Neural cell (in vitro differentiated cells): ENCODE measurements at regions not wholly inside any gene's neighbourhood (a gene's known extent, or its start where the extent isn't known, plus 50 kb on each side); places are given as distances from the start of the nearest gene placed in this dataset.
A peak's percentile ranks its signal among the peaks of the same experiment; 100 is the strongest.

Source experiments
- H2AFZ ChIP-seq: fragments of 200-600, 300-800 bp; sonication (generic), shearing (Covaris generic); 2 replicates; pipeline ENCODE4 v1.6.0; 2014; ENCODE audit warnings: low read depth, mild to moderate bottlenecking, antibody characterized with exemption, low read length, moderate library complexity
- H3F3A ChIP-seq: fragments of 200-600 bp; shearing (Covaris generic); 2 replicates; pipeline ENCODE4 v1.6.1; 2016; ENCODE audit warnings: mild to moderate bottlenecking, moderate library complexity, mixed read lengths, antibody characterized with exemption, low read length; ENCODE audit not compliant: insufficient read depth, poor library complexity, severe bottlenecking
- H3K27ac ChIP-seq: fragments of 200-600, 300-800 bp; sonication (generic), shearing (Covaris generic); 2 replicates; pipeline ENCODE4 v1.5.1; 2014; ENCODE audit warnings: mild to moderate bottlenecking, low read length, moderate library complexity
- H3K27me3 ChIP-seq: fragments of 300-800, 200-600 bp; sonication (generic), shearing (Covaris generic); 2 replicates; pipeline ENCODE4 v1.6.0; 2014; ENCODE audit warnings: mild to moderate bottlenecking, low read depth, low read length, moderate library complexity; ENCODE audit not compliant: insufficient read depth
- H3K36me3 ChIP-seq: fragments of 300-800, 200-600 bp; sonication (generic), shearing (Covaris generic); 2 replicates; pipeline ENCODE4 v1.5.1; 2014; ENCODE audit warnings: mild to moderate bottlenecking, antibody characterized with exemption, low read length, moderate library complexity; ENCODE audit not compliant: insufficient read depth
- H3K4me2 ChIP-seq: fragments of 300-800, 200-600 bp; sonication (generic), shearing (Covaris generic); 2 replicates; pipeline ENCODE4 v1.6.0; 2014; ENCODE audit warnings: mild to moderate bottlenecking, low read length
- H3K4me3 ChIP-seq: fragments of 300-800, 200-600 bp; sonication (generic), shearing (Covaris generic); 2 replicates; pipeline ENCODE4 v1.5.1; 2014; ENCODE audit warnings: mild to moderate bottlenecking, low read length, moderate library complexity
- H3K79me2 ChIP-seq: fragments of 200-600 bp; shearing (Covaris generic); replicated peaks from 2 replicates; pipeline ENCODE4 v1.6.0; 2014; ENCODE audit warnings: mild to moderate bottlenecking, low read length, moderate library complexity; ENCODE audit not compliant: insufficient read depth
- H3K9ac ChIP-seq: fragments of 300-800, 200-600 bp; sonication (generic), shearing (Covaris generic); 2 replicates; pipeline ENCODE4 v1.6.1; 2016; ENCODE audit warnings: mild to moderate bottlenecking, low read length, mixed read lengths
- H3K9me2 ChIP-seq: fragments of 200-600 bp; shearing (Covaris generic); 2 replicates; pipeline ENCODE4 v1.6.1; 2016; ENCODE audit warnings: mild to moderate bottlenecking, low read length, mixed read lengths; ENCODE audit not compliant: insufficient read depth
- H3K9me3 ChIP-seq: fragments of 200-600, 300-800 bp; sonication (generic), shearing (Covaris generic); 2 replicates; pipeline ENCODE4 v1.6.1; 2016; ENCODE audit warnings: mild to moderate bottlenecking, mixed run types, low read length, moderate library complexity, mixed read lengths
- H4K20me1 ChIP-seq: fragments of 200-600 bp; shearing (Covaris generic); 2 replicates; pipeline ENCODE4 v1.6.1; 2016; ENCODE audit warnings: mild to moderate bottlenecking, mixed run types; ENCODE audit not compliant: insufficient read depth
- EP300 ChIP-seq: fragments of 450-650 bp; conservative IDR thresholded peaks from 2 replicates; pipeline ENCODE4 v1.6.1; 2014; ENCODE audit warnings: antibody characterized with exemption, mild to moderate bottlenecking, moderate library complexity; ENCODE audit not compliant: poor library complexity, severe bottlenecking
- EZH2 ChIP-seq: fragments of 200-600, 300-800 bp; shearing (Covaris generic), sonication (generic); IDR thresholded peaks from 2 replicates; pipeline ENCODE4 v1.6.1; 2014; ENCODE audit warnings: antibody characterized with exemption, low read length, borderline replicate concordance, mild to moderate bottlenecking; ENCODE audit not compliant: insufficient read depth, poor library complexity, severe bottlenecking
- MXI1 ChIP-seq: fragments of 450-650 bp; conservative IDR thresholded peaks from 2 replicates; pipeline ENCODE4 v1.6.1; 2014; ENCODE audit warnings: antibody characterized with exemption, mild to moderate bottlenecking; ENCODE audit not compliant: poor library complexity, severe bottlenecking
- POLR2AphosphoS5 ChIP-seq: IDR thresholded peaks from 2 replicates; pipeline ENCODE4 v1.6.1; 2012
- RAD21 ChIP-seq: fragments of 450-650 bp; conservative IDR thresholded peaks from 2 replicates; pipeline ENCODE4 v1.6.1; 2014; ENCODE audit warnings: antibody characterized with exemption, mild to moderate bottlenecking, moderate library complexity
- SMC3 ChIP-seq: fragments of 450-650 bp; conservative IDR thresholded peaks from 2 replicates; pipeline ENCODE4 v1.6.1; 2014; ENCODE audit warnings: antibody characterized with exemption, mild to moderate bottlenecking, moderate library complexity; ENCODE audit not compliant: poor library complexity
- TAF1 ChIP-seq: IDR thresholded peaks from 2 replicates; pipeline ENCODE4 v1.6.1; 2012; ENCODE audit warnings: low read depth
- TF ChIP-seq, protein P1 (sequence below): fragments of 450-650 bp; IDR thresholded peaks from 2 replicates; pipeline ENCODE4 v1.5.1; 2014; ENCODE audit warnings: antibody characterized with exemption, mild to moderate bottlenecking, moderate library complexity; ENCODE audit not compliant: poor library complexity, severe bottlenecking
- TF ChIP-seq, protein P2 (sequence below): IDR thresholded peaks from 2 replicates; pipeline ENCODE4 v1.6.1; 2012; ENCODE audit warnings: borderline replicate concordance

GRCh38 chr7:128154504-128154903 is 86.6 kb upstream of the LEP start:
- TF ChIP-seq TAF1 = no peak
- H4K20me1 ChIP-seq = no peaks in the 10 kb centered on the region
- H3K4me2 ChIP-seq = no peak overlapping the region
- no peaks in the 10 kb centered on the region for H3K27me3 ChIP-seq
- no peaks in the 10 kb centered on the region for H3K36me3 ChIP-seq
- H3K9me2 ChIP-seq = no peaks in the 10 kb centered on the region
- H3K4me3 ChIP-seq = no peak overlapping the region
- H3K79me2 ChIP-seq = no peaks in the 10 kb centered on the region
- no peaks in the 10 kb centered on the region for H3K9me3 ChIP-seq
- H3K27ac ChIP-seq = no peak overlapping the region
- no peaks in the 10 kb centered on the region for H3F3A ChIP-seq
- H2AFZ ChIP-seq = no peak overlapping the region
- H3K9ac ChIP-seq = no peak overlapping the region

DNA sequence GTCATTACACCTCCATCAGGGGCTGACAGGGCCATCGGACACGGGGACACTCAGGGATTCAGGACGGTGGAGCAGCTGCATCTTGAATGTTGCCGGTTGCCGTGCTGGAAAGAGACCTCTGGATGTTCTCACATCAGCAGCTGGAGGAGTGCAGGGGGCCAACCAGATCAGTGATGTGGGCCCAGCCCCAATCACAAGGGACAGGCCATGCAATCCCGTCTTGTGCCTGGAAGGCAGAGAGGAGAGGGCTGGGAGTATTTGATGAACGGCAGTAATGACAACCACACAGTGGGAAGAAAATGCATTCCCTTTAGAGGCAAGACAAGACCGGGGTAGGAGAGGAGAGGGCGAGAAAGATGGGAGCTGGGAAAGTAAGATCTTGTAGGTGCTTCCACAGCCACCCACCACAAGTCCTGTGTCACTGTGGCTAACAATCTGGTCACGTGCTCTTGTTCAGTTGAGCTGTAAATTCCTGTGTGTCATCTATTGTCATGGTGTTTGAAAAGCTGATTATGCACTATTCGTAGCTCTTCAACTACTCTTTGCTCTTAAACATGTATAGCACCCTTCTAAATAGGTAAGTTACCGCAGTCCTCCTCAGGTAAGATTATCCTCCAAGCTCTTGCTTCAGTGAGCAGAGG is 85.9 kb upstream of the LEP start:
- H3K4me2 ChIP-seq = no peak overlapping the region
- no peaks in the 10 kb centered on the region for H3K27me3 ChIP-seq
- H3K4me3 ChIP-seq = peak overlapping the region; percentile 3
- no peaks in the 10 kb centered on the region for H3K9me3 ChIP-seq
- TF ChIP-seq SMC3 (no peak), MXI1 (no peak), POLR2AphosphoS5 (no peak), RAD21 (no peak), EZH2 (no peak), EP300 (no peak), TAF1 (no peak)
- TF ChIP-seq, protein P1, sequence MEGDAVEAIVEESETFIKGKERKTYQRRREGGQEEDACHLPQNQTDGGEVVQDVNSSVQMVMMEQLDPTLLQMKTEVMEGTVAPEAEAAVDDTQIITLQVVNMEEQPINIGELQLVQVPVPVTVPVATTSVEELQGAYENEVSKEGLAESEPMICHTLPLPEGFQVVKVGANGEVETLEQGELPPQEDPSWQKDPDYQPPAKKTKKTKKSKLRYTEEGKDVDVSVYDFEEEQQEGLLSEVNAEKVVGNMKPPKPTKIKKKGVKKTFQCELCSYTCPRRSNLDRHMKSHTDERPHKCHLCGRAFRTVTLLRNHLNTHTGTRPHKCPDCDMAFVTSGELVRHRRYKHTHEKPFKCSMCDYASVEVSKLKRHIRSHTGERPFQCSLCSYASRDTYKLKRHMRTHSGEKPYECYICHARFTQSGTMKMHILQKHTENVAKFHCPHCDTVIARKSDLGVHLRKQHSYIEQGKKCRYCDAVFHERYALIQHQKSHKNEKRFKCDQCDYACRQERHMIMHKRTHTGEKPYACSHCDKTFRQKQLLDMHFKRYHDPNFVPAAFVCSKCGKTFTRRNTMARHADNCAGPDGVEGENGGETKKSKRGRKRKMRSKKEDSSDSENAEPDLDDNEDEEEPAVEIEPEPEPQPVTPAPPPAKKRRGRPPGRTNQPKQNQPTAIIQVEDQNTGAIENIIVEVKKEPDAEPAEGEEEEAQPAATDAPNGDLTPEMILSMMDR = no peak
- TF ChIP-seq, protein P2, sequence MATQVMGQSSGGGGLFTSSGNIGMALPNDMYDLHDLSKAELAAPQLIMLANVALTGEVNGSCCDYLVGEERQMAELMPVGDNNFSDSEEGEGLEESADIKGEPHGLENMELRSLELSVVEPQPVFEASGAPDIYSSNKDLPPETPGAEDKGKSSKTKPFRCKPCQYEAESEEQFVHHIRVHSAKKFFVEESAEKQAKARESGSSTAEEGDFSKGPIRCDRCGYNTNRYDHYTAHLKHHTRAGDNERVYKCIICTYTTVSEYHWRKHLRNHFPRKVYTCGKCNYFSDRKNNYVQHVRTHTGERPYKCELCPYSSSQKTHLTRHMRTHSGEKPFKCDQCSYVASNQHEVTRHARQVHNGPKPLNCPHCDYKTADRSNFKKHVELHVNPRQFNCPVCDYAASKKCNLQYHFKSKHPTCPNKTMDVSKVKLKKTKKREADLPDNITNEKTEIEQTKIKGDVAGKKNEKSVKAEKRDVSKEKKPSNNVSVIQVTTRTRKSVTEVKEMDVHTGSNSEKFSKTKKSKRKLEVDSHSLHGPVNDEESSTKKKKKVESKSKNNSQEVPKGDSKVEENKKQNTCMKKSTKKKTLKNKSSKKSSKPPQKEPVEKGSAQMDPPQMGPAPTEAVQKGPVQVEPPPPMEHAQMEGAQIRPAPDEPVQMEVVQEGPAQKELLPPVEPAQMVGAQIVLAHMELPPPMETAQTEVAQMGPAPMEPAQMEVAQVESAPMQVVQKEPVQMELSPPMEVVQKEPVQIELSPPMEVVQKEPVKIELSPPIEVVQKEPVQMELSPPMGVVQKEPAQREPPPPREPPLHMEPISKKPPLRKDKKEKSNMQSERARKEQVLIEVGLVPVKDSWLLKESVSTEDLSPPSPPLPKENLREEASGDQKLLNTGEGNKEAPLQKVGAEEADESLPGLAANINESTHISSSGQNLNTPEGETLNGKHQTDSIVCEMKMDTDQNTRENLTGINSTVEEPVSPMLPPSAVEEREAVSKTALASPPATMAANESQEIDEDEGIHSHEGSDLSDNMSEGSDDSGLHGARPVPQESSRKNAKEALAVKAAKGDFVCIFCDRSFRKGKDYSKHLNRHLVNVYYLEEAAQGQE = no peak
- H4K20me1 ChIP-seq = no peaks in the 10 kb centered on the region
- no peak overlapping the region for H3K9ac ChIP-seq
- no peak overlapping the region for H2AFZ ChIP-seq
- H3F3A ChIP-seq = no peaks in the 10 kb centered on the region
- no peaks in the 10 kb centered on the region for H3K36me3 ChIP-seq
- H3K9me2 ChIP-seq = no peaks in the 10 kb centered on the region
- no peak overlapping the region for H3K27ac ChIP-seq
- H3K79me2 ChIP-seq = no peaks in the 10 kb centered on the region

DNA sequence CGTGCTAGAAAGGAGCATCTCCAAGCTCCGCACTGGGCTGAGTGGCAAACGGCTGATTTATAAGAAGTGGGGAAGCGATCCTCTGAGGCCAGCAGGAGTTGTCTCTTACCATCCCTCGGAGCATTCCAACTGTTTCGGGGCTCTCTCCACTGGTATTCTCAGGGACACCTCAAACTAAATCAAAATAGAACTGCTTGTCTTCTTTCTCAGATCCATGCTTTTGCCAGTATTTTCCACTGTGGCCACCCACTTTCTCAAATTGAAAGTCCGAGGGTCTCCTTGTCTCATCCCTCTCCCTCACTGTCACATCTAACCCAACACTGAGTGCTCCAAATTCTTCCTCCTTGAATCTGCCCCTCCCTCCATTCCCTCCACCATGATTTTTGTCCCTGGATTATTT is 83.2 kb upstream of the LEP start:
- Histone ChIP-seq H3K79me2 (no peaks in the 10 kb centered on the region), H2AFZ (no peak overlapping the region), H3F3A (no peaks in the 10 kb centered on the region), H4K20me1 (no peaks in the 10 kb centered on the region), H3K9me2 (no peaks in the 10 kb centered on the region), H3K9ac (no peak overlapping the region), H3K36me3 (no peaks in the 10 kb centered on the region), H3K4me3 (no peak overlapping the region), H3K4me2 (no peak overlapping the region), H3K27ac (no peak overlapping the region), H3K27me3 (no peaks in the 10 kb centered on the region), H3K9me3 (no peaks in the 10 kb centered on the region)
- TF ChIP-seq MXI1 = no peak
- no peak for TF ChIP-seq TAF1
- no peak for TF ChIP-seq EP300
- TF ChIP-seq SMC3 = no peak
- no peak for TF ChIP-seq POLR2AphosphoS5
